AG04449 (cell line): ENCODE measurements at regions not wholly inside any gene's neighbourhood (a gene's known extent, or its start where the extent isn't known, plus 50 kb on each side); places are given as distances from the start of the nearest gene placed in this dataset.

Experiments used
- CTCF ChIA-PET: fragments of 350-600 bp; formaldehyde crosslinking; extraction: SDS; loops from one replicate; lab custom pipeline; 2021; ENCODE audit warnings: antibody characterized with exemption; lab: Yijun Ruan, JAX
- POLR2A ChIA-PET: fragments of 400-600, 350-600 bp; formaldehyde crosslinking; extraction: SDS; loops from one replicate; lab custom pipeline; 2020; ENCODE audit warnings: antibody characterized with exemption, inconsistent platforms; lab: Yijun Ruan, JAX
- DNase-seq: peaks from one replicate; pipeline ENCODE4 v3.0.0-alpha.2; 2010; ENCODE audit warnings: low read depth, low spot score
- H3K4me3 ChIP-seq: 2 replicates; pipeline ENCODE4 v1.5.1; 2011; ENCODE audit warnings: low read depth, mild to moderate bottlenecking, control low read depth, low read length
- TF ChIP-seq, protein P1 (sequence below): IDR thresholded peaks from one replicate; pipeline ENCODE4 v1.5.1; 2011; ENCODE audit warnings: mild to moderate bottlenecking, moderate library complexity, low read length, control low read depth, inconsistent platforms; ENCODE audit not compliant: insufficient read depth; ENCODE audit errors: missing control alignments

DNA sequence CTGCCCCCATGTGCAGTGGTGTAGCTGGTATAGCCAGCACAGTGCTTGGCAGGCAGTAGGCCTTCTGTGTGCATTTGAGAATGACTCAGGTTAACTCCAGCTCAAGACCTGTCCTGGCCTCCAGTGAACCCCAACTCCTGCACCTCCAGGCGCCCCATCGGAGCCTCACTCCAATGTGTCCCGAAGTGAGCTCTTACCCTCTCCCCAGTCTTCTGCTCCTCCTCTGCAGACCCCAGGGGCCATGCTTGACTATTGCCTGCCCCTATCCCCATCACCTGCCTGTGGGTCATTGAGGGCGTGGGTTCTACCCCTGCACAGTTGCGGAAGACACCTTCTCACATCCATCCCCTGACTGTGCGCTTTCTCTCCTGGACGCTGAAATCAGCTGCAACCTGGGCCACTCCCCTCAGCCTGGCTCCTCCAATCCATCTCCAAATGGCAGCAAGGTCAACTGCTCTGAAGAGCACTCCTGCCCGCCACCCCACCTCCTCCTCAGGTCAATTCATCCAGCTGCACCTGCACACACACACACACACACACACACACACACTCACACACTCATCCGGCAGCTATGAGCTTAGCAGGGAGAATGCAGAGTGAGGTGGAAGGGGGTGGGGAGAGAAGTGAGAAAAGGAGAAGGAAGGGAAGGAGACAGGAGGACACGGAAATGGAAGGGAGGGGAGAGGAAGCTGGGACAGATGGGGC lies 130.3 kb upstream of the GLI2 start:
- ChIA-PET POLR2A (interaction anchor here (1.2 kb wide), 1 partner anchor 8 kb away, joined by 5 read pairs; no protein-coding TSS in a partner anchor), CTCF (interaction anchor here (3.2 kb wide), 1 partner anchor 9 kb away, joined by 10 read pairs; no protein-coding TSS in a partner anchor)
- DNase-seq, result no peak
- no peak overlapping the region for H3K4me3 ChIP-seq
- TF ChIP-seq, protein P1, sequence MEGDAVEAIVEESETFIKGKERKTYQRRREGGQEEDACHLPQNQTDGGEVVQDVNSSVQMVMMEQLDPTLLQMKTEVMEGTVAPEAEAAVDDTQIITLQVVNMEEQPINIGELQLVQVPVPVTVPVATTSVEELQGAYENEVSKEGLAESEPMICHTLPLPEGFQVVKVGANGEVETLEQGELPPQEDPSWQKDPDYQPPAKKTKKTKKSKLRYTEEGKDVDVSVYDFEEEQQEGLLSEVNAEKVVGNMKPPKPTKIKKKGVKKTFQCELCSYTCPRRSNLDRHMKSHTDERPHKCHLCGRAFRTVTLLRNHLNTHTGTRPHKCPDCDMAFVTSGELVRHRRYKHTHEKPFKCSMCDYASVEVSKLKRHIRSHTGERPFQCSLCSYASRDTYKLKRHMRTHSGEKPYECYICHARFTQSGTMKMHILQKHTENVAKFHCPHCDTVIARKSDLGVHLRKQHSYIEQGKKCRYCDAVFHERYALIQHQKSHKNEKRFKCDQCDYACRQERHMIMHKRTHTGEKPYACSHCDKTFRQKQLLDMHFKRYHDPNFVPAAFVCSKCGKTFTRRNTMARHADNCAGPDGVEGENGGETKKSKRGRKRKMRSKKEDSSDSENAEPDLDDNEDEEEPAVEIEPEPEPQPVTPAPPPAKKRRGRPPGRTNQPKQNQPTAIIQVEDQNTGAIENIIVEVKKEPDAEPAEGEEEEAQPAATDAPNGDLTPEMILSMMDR, result no peak

GRCh38 chr2:120606280-120606679 lies 129.4 kb upstream of the GLI2 start:
- H3K4me3 ChIP-seq, result no peak overlapping the region
- DNase-seq, result no peak
- TF ChIP-seq, protein P1, result no peak
- CTCF ChIA-PET, result interaction anchor here (3.2 kb wide), 1 partner anchor 10 kb away, joined by 10 read pairs; no protein-coding TSS in a partner anchor
- POLR2A ChIA-PET, result no interaction called here

GRCh38 chr2:120606931-120607330 lies 128.7 kb upstream of the GLI2 start:
- CTCF ChIA-PET, result interaction anchor here (3.2 kb wide), 1 partner anchor 10 kb away, joined by 10 read pairs; no protein-coding TSS in a partner anchor
- no peak for DNase-seq
- H3K4me3 ChIP-seq, result no peak overlapping the region
- POLR2A ChIA-PET, result no interaction called here
- TF ChIP-seq, protein P1, result no peak

DNA sequence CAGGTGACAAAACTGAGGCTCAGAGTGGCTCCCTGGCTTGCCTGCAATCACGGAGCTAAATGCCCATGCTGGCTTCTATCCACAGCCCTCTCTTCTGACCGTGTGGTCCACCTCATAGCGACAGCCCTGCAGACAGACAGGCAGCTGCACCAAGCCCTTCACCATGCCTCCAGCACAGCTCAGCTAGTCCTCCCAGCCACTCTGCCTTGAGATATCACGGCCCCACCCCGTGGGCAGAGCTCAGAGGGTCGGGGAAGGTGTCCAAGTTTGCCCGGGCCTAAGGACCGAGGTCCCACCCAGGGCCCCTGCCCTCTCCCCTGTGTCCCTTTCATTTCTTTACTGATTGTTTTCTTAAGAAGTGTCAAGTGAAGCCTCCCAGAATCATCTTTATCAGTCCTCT lies 128.2 kb upstream of the GLI2 start:
- no peak for DNase-seq
- TF ChIP-seq, protein P1, result no peak
- CTCF ChIA-PET, result interaction anchor here (3.2 kb wide), 1 partner anchor 11 kb away, joined by 10 read pairs; no protein-coding TSS in a partner anchor
- H3K4me3 ChIP-seq, result no peak overlapping the region
- POLR2A ChIA-PET, result no interaction called here

- TF ChIP-seq, protein P1, result no peak
- CTCF ChIA-PET, result interaction anchor here (3.2 kb wide), 1 partner anchor 12 kb away, joined by 10 read pairs; no protein-coding TSS in a partner anchor
Measured at GRCh38 chr2:120607996-120608395, 127.7 kb upstream of the GLI2 start.

DNA sequence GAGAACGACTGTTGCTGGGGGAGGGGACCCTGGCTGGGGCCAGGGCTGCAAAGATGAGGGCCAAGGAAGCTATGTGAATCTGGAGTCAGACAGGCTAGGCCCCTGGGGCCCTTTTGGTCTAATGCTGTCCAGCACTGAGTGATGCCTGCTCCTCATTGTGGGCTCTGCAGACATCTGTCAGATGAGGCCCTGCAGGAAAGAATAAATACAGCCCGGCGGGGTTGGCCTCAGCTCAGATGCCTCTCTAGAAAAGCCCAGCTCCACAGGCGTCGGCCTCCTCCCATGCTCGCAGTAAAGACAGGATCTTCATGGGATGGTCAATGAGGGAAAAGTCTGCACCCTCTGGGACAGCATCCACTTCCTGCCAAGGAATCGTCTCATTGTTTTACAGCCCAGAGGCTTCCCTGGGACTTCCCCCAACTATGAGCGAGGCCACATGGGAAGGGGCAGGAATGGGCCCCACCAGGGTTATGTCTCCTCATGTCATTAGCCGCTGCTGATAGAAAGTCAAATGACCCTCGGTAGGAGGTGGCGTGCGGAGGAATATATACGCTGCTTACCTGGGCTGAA lies 125.8 kb upstream of the GLI2 start:
- TF ChIP-seq, protein P1, result no peak
- DNase-seq, result no peak
- CTCF ChIA-PET, result interaction anchor here (2.1 to 2.5 kb wide), 2 partner anchors 14 to 266 kb away, joined by 5 to 11 read pairs; no protein-coding TSS in a partner anchor
- POLR2A ChIA-PET, result no interaction called here
- no peak overlapping the region for H3K4me3 ChIP-seq

More at GRCh38 chr2:120607996-120608395, 127.7 kb upstream of the GLI2 start:
- DNase-seq, result no peak
- no peak overlapping the region for H3K4me3 ChIP-seq
- POLR2A ChIA-PET, result no interaction called here
